B cell (primary cell): ENCODE measurements at regions not wholly inside any gene's neighbourhood (a gene's known extent, or its start where the extent isn't known, plus 50 kb on each side); places are given as distances from the start of the nearest gene placed in this dataset.

Experiments
- ATAC-seq: fragments of 200-7000 bp; cut with Tn5 transposase; one replicate; pipeline ENCODE4 v1.10.0; 2021; ENCODE audit warnings: low read depth, mild to moderate bottlenecking, moderate number of reproducible peaks, moderate library complexity
- CTCF ChIA-PET: fragments of 350-600 bp; sonication (Branson Sonifier 250); formaldehyde crosslinking; loops from one replicate; lab custom pipeline; 2021; ENCODE audit warnings: antibody characterized with exemption, inconsistent platforms; lab: Charles Lee
- POLR2A ChIA-PET: fragments of 350-600 bp; sonication (Branson Sonifier 250); formaldehyde crosslinking; loops from one replicate; lab custom pipeline; 2021; ENCODE audit warnings: antibody characterized with exemption; lab: Charles Lee
- DNase-seq: peaks from one replicate; pipeline ENCODE4 v3.0.0; 2013
- H2AFZ ChIP-seq: 2 replicates; pipeline ENCODE4 v1.6.1; 2012; ENCODE audit warnings: mild to moderate bottlenecking, low read depth, low read length; ENCODE audit not compliant: insufficient read depth, poor library complexity, severe bottlenecking
- H3K27ac ChIP-seq, 2 donors: 1 replicate in 1 of 2; 2 replicates in 1 of 2; pipeline ENCODE4 v1.5.1; 2012 to 2013; ENCODE audit warnings: low read length in 2 of 2, mild to moderate bottlenecking in 2 of 2, moderate library complexity in 1 of 2
- H3K27me3 ChIP-seq, 4 experiments: fragments of 200-600 bp in 1 of 4; sonication (generic) in 1 of 4; replicated peaks in 1 of 4; 1 replicate in 2 of 4; 2 replicates in 2 of 4; pipeline versions ENCODE4 v1.6.1 to v1.7.0; 2013 to 2016; ENCODE audit warnings: low read length in 3 of 4, mild to moderate bottlenecking in 2 of 4, mixed read lengths in 1 of 4, moderate library complexity in 1 of 4; ENCODE audit not compliant: insufficient read depth in 4 of 4, control insufficient read depth in 3 of 4; ENCODE audit errors: control extremely low read depth in 1 of 4
- H3K36me3 ChIP-seq, 2 experiments: replicated peaks in 1 of 2; 1 replicate in 1 of 2; 2 replicates in 1 of 2; pipeline versions ENCODE4 v1.6.1 to v1.7.1; 2013; ENCODE audit warnings: low read length in 1 of 2; ENCODE audit not compliant: insufficient read depth in 2 of 2, control insufficient read depth in 1 of 2; ENCODE audit errors: control extremely low read depth in 1 of 2, extremely low read depth in 1 of 2
- H3K4me1 ChIP-seq, 2 donors: fragments of 200-600 bp in 1 of 2; sonication (generic) in 1 of 2; 1 replicate in 1 of 2; 2 replicates in 1 of 2; pipeline versions ENCODE4 v1.5.1 to v1.6.1; 2013 to 2017; ENCODE audit warnings: low read length in 2 of 2; ENCODE audit not compliant: control insufficient read depth in 2 of 2, insufficient read depth in 2 of 2
- H3K4me2 ChIP-seq: replicated peaks from 2 replicates; pipeline ENCODE3; 2012; ENCODE audit warnings: mild to moderate bottlenecking, low read depth, low read length; ENCODE audit not compliant: poor library complexity, severe bottlenecking
- H3K4me3 ChIP-seq, 5 experiments: fragments of 200-600 bp in 1 of 5; sonication (generic) in 1 of 5; 1 replicate in 3 of 5; 2 replicates in 2 of 5; pipeline versions ENCODE4 v1.5.1 to v1.7.0; 2011 to 2016; ENCODE audit warnings: low read length in 4 of 5, mild to moderate bottlenecking in 4 of 5, low read depth in 2 of 5, control low read depth in 1 of 5, moderate library complexity in 1 of 5; ENCODE audit not compliant: insufficient read depth in 1 of 5; ENCODE audit errors: control extremely low read depth in 1 of 5, extremely low read depth in 1 of 5
- H3K79me2 ChIP-seq: fragments of 200-600 bp; sonication (generic); one replicate; pipeline ENCODE4 v1.6.0; 2016; ENCODE audit warnings: low read length; ENCODE audit not compliant: control insufficient read depth, insufficient read depth
- H3K9ac ChIP-seq: fragments of 200-600 bp; sonication (generic); 2 replicates; pipeline ENCODE4 v1.6.1; 2017; ENCODE audit warnings: mild to moderate bottlenecking, low read length, moderate library complexity
- H3K9me3 ChIP-seq, 3 donors: one replicate each; pipeline versions ENCODE4 v1.6.1 to v1.7.1; 2013; ENCODE audit warnings: low read length in 2 of 3; ENCODE audit not compliant: control insufficient read depth in 2 of 3, insufficient read depth in 1 of 3; ENCODE audit errors: control extremely low read depth in 1 of 3
- H4K20me1 ChIP-seq: 2 replicates; pipeline ENCODE4 v1.6.0; 2012; ENCODE audit warnings: mild to moderate bottlenecking, low read length; ENCODE audit not compliant: insufficient read depth, control insufficient read depth, poor library complexity, severe bottlenecking
- H3K27ac Mint-ChIP-seq: one replicate; pipeline ENCODE4 v1.8.0; 2021; ENCODE audit warnings: mixed read lengths
- H3K27me3 Mint-ChIP-seq: one replicate; pipeline ENCODE4 v1.8.0; 2021; ENCODE audit warnings: mixed read lengths
- H3K4me1 Mint-ChIP-seq: one replicate; pipeline ENCODE4 v1.8.0; 2021; ENCODE audit warnings: mixed read lengths
- H3K4me3 Mint-ChIP-seq: one replicate; pipeline ENCODE4 v1.8.0; 2021; ENCODE audit warnings: mixed read lengths
- H3K9me3 Mint-ChIP-seq: one replicate; pipeline ENCODE4 v1.8.0; 2022; ENCODE audit warnings: mixed read lengths; ENCODE audit not compliant: insufficient read depth
- EZH2 ChIP-seq: IDR thresholded peaks from 2 replicates; pipeline ENCODE4 v1.6.1; 2012; ENCODE audit warnings: borderline replicate concordance, low read depth, mild to moderate bottlenecking, moderate library complexity, low read length; ENCODE audit not compliant: insufficient read depth, poor library complexity, severe bottlenecking
- WGBS: methylation state at CpG from one replicate; pipeline ENCODE4 v1.1.5; 2013; ENCODE audit warnings: missing lambda C conversion rate; ENCODE audit not compliant: insufficient coverage; 5-methylcytosine and 5-hydroxymethylcytosine counted together
- intact Hi-C: fragments of 100-400 bp; cut with micrococcal nuclease; formaldehyde crosslinking; loops from one replicate; pipeline ENCODE4 v1.10.0; 2022
- TF ChIP-seq, protein P1 (sequence below): fragments of 200-600 bp; IDR thresholded peaks from one replicate; pipeline ENCODE4 v1.8.0; 2022; ENCODE audit warnings: antibody characterized with exemption, mild to moderate bottlenecking

DNA sequence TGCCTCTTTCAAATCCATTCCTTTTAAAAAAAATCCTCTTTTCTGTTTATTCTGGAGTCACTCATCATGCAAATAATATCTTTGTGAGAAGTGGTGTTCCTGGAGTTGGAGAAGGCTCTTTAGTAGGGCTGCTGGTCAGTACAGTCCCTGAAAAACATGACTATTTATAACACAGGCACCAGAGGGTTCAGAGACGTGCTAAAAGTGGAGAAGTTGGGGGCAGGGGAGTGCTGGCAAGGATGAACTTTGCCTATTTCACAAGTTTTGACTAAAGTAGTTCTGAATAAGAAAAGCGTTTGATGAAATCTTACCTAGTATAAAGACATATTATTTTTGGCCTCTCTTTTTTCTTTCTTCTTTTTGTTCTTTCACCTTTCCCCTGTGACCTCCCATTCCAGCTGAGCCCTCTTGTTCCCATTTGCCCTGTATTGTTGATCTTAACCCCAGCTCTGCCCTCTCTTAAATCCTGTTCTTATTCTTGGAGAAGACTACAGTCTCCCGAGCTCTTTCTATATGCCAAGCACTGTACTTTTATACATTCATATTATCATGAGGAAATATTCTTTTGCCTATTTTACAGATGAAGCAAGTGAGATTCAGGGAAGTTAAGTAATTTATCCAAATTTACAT lies 129.1 kb downstream of the TM9SF2 start:
- Histone ChIP-seq H3K9ac (no peak overlapping the region), H3K27ac (no peak overlapping the region), H2AFZ (no peak overlapping the region), H3K4me1 (peaks cover 2 to 3% of the 10 kb centered on the region in 2 donors), H3K36me3 (peaks cover 0 to 2% of the 10 kb centered on the region in 2 experiments), H3K4me3 (no peak overlapping the region), H3K27me3 (no peaks in the 10 kb centered on the region), H3K4me2 (no peak overlapping the region), H3K79me2 (peaks cover 26% of the 10 kb centered on the region), H4K20me1 (no peaks in the 10 kb centered on the region), H3K9me3 (peaks cover 3 to 12% (median 5%) of the 10 kb centered on the region in 3 donors)
- ATAC-seq = no peak
- Mint-ChIP-seq H3K4me1 (peaks cover 3% of the 10 kb centered on the region), H3K9me3 (no peaks in the 10 kb centered on the region), H3K27ac (no peak overlapping the region), H3K27me3 (no peaks in the 10 kb centered on the region), H3K4me3 (no peak overlapping the region)
- no CpG with 5 or more reads among the region's 3 CpGs for WGBS
- CTCF ChIA-PET = no interaction called here
- TF ChIP-seq, protein P1, sequence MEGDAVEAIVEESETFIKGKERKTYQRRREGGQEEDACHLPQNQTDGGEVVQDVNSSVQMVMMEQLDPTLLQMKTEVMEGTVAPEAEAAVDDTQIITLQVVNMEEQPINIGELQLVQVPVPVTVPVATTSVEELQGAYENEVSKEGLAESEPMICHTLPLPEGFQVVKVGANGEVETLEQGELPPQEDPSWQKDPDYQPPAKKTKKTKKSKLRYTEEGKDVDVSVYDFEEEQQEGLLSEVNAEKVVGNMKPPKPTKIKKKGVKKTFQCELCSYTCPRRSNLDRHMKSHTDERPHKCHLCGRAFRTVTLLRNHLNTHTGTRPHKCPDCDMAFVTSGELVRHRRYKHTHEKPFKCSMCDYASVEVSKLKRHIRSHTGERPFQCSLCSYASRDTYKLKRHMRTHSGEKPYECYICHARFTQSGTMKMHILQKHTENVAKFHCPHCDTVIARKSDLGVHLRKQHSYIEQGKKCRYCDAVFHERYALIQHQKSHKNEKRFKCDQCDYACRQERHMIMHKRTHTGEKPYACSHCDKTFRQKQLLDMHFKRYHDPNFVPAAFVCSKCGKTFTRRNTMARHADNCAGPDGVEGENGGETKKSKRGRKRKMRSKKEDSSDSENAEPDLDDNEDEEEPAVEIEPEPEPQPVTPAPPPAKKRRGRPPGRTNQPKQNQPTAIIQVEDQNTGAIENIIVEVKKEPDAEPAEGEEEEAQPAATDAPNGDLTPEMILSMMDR = no peak
- TF ChIP-seq EZH2 = no peak
- intact Hi-C loops = no loop called here
- POLR2A ChIA-PET = no interaction called here
- DNase-seq = no peak

DNA sequence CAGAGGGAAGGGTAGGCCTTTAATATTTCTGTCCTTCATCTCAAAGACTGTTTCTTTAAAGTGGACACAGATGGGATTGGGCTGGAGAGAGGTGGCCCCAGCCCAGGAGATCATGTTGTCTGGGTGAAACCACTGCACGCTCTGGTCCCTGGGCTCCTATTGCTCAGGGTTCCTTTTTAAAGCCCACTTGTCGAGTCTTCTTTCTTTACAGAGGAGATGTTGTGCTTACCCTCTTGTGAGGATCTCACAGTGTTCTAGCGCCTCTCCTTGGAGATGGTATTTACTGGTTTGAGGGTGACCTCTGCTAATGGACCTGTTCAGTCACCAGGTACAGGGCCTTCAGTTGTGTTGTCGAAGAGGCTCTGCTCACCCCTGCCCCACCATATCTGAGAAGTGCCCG lies 128.4 kb downstream of the TM9SF2 start:
- CTCF ChIA-PET = no interaction called here
- no peaks in the 10 kb centered on the region for H3K27me3 Mint-ChIP-seq
- no peaks in the 10 kb centered on the region for H3K4me1 ChIP-seq
- no peak overlapping the region for H3K27ac Mint-ChIP-seq
- DNase-seq (no peak), ATAC-seq (no peak)
- H3K9me3 ChIP-seq = peaks cover 3 to 12% (median 5%) of the 10 kb centered on the region in 3 donors
- H3K27me3 ChIP-seq = no peaks in the 10 kb centered on the region
- intact Hi-C loops = no loop called here
- no peak overlapping the region for H3K4me3 Mint-ChIP-seq
- TF ChIP-seq, protein P1 = no peak
- no peaks in the 10 kb centered on the region for H3K4me1 Mint-ChIP-seq
- H4K20me1 ChIP-seq = no peaks in the 10 kb centered on the region
- H3K9ac ChIP-seq = no peak overlapping the region
- H3K79me2 ChIP-seq = peaks cover 24% of the 10 kb centered on the region
- H3K9me3 Mint-ChIP-seq = no peaks in the 10 kb centered on the region
- H2AFZ ChIP-seq = no peak overlapping the region
- 100% methylated on average over 3 of the region's 5 CpGs for WGBS
- no peak overlapping the region for H3K4me2 ChIP-seq
- POLR2A ChIA-PET = no interaction called here
- H3K27ac ChIP-seq = no peak overlapping the region
- no peak overlapping the region for H3K4me3 ChIP-seq
- peaks cover 0 to 2% of the 10 kb centered on the region in 2 experiments for H3K36me3 ChIP-seq
